ENCODE measurements at regions not wholly inside any gene's neighbourhood (a gene's known extent, or its start where the extent isn't known, plus 50 kb on each side); places are given as distances from the start of the nearest gene placed in this dataset.

DNA sequence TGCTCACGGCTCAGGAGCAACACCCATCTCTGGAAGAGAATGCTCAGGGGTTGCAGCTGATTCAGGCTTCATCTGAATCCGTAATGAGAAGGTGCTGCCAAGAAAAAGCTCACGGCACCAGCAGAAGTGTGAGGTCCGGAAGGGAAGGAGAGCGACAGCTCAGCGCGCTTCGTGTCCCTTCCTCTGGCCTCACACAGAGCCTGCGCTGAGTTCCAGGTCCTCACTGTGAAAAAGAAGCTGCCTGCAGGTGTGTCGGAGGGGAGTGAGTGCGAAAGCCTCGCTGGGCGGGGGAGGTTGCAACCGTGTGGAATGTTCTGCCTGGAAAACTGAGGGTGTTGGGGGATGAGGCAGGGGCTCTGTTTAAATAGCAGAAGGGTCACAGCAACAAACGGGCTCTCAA, 76.2 kb upstream of the TWIST2 start:
- TF ChIP-seq YY1 (IDR thresholded peaks at IDR 0.05; ENCODE audit: insufficient read depth, insufficient read length) (no peak), ZNF274 (IDR thresholded peaks at IDR 0.05; ENCODE audit: low read depth, low read length) (no peak)

All from NT2/D1 (cell line).